Fibroblast of villous mesenchyme (primary cell): ENCODE measurements at regions not wholly inside any gene's neighbourhood (a gene's known extent, or its start where the extent isn't known, plus 50 kb on each side); places are given as distances from the start of the nearest gene placed in this dataset.

Experiments used
- DNase-seq: peaks from one replicate; pipeline ENCODE4 v3.0.0-alpha.2; 2010; ENCODE audit warnings: low read depth
- H3K4me3 ChIP-seq: 2 replicates; pipeline ENCODE4 v1.5.1; 2011; ENCODE audit warnings: low read depth, mild to moderate bottlenecking, low read length
- CTCF ChIP-seq: IDR thresholded peaks from 2 replicates; pipeline ENCODE4 v1.5.1; 2012; ENCODE audit warnings: low read depth, mild to moderate bottlenecking, low read length; ENCODE audit not compliant: insufficient read depth

- no peak for TF ChIP-seq CTCF
- DNase-seq: no peak
- no peak overlapping the region for H3K4me3 ChIP-seq
These were observed 117.4 kb downstream of the MAFB start for GRCh38 chr20:40571639-40572038.

GRCh38 chr20:40568200-40568599, 120.8 kb downstream of the MAFB start:
- no peak overlapping the region for H3K4me3 ChIP-seq
- DNase-seq: no peak
- no peak for TF ChIP-seq CTCF

GRCh38 chr20:40565682-40566040, 123.4 kb downstream of the MAFB start:
- DNase-seq: no peak
- TF ChIP-seq CTCF: no peak
- no peak overlapping the region for H3K4me3 ChIP-seq

- TF ChIP-seq CTCF: no peak
- DNase-seq: peak; percentile 64
- no peak overlapping the region for H3K4me3 ChIP-seq
These were observed 123.9 kb downstream of the MAFB start for GRCh38 chr20:40565001-40565681.

GRCh38 chr20:40563296-40563950, 125.6 kb downstream of the MAFB start:
- TF ChIP-seq CTCF: no peak
- H3K4me3 ChIP-seq: no peak overlapping the region
- DNase-seq: peak; percentile 23

- no peak for DNase-seq
- no peak for TF ChIP-seq CTCF
These were observed 127.0 kb downstream of the MAFB start for GRCh38 chr20:40562031-40562430.

GRCh38 chr20:40561187-40561586, 127.8 kb downstream of the MAFB start:
- DNase-seq: no peak
- no peak overlapping the region for H3K4me3 ChIP-seq
- TF ChIP-seq CTCF: no peak

More at GRCh38 chr20:40562031-40562430, 127.0 kb downstream of the MAFB start:
- no peak overlapping the region for H3K4me3 ChIP-seq
